ENCODE measurements at regions not wholly inside any gene's neighbourhood (a gene's known extent, or its start where the extent isn't known, plus 50 kb on each side); places are given as distances from the start of the nearest gene placed in this dataset.

GRCh38 chr20:11128220-11128718, 454.5 kb upstream of the JAG1 start:
- no peak for DNase-seq (ENCODE audit: low read depth, low spot score)
- no peak overlapping the region for H3K4me3 ChIP-seq (ENCODE audit: low read depth, low read length)
- in situ Hi-C loops (cut with HindIII; ENCODE audit: low sequenced_read_pairs) = no loop called here
- TF ChIP-seq, protein P1, sequence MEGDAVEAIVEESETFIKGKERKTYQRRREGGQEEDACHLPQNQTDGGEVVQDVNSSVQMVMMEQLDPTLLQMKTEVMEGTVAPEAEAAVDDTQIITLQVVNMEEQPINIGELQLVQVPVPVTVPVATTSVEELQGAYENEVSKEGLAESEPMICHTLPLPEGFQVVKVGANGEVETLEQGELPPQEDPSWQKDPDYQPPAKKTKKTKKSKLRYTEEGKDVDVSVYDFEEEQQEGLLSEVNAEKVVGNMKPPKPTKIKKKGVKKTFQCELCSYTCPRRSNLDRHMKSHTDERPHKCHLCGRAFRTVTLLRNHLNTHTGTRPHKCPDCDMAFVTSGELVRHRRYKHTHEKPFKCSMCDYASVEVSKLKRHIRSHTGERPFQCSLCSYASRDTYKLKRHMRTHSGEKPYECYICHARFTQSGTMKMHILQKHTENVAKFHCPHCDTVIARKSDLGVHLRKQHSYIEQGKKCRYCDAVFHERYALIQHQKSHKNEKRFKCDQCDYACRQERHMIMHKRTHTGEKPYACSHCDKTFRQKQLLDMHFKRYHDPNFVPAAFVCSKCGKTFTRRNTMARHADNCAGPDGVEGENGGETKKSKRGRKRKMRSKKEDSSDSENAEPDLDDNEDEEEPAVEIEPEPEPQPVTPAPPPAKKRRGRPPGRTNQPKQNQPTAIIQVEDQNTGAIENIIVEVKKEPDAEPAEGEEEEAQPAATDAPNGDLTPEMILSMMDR (IDR thresholded peaks at IDR 0.05; ENCODE audit: low read depth, low read length) = no peak

DNA sequence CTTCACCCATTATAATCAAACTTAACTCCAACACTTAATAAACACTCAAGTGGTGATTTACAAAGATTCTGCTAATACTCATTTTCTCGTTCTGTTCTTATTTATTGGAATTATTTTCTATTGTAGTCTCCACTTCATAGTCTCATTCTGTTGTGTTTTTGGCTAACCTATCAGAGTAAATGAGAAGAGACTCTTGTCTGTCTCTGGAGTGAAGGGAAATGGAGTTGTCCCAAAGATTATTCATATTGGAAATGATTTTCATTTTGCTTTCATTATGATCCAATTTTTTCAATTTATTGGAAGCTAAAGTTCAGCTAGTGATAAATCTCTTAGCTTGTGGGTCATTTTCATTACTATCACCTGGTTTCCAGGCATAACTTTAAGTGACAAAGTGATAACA, 454.9 kb upstream of the JAG1 start:
- in situ Hi-C loops (cut with HindIII; ENCODE audit: low sequenced_read_pairs) = no loop called here
- DNase-seq (ENCODE audit: low read depth, low spot score) = no peak
- H3K4me3 ChIP-seq (ENCODE audit: low read depth, low read length) = no peak overlapping the region
- TF ChIP-seq, protein P1 (IDR thresholded peaks at IDR 0.05; ENCODE audit: low read depth, low read length) = no peak

DNA sequence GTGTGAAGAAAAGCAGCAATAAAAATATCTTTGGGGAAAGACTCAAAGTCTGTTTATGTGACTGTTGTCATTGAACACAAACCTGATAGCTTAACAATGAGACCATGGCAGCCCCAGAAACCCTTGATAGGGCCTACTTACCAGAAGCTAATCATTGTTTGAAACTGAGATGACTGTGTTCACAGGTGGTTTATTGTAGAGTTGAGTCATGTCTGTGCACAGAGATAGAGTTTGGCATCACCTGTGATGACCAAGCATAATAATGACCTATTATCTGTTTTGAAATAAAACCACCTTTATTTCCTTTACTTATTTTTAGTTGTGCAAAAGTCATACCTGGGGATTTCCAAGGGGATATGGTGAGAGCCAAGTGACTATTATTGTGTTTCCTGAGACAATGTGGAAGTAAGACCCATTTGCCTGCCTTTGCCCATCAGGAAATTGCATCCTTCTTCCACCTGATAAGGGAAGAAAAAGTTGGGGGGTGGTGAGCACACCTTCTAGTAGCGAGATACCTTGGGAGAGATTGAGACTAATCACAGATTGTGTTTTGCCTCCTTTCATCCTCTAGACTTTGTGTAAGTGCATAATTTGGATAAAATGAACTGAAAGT, 456.9 kb upstream of the JAG1 start:
- TF ChIP-seq, protein P1 (IDR thresholded peaks at IDR 0.05; ENCODE audit: low read depth, low read length) = no peak
- no peak for DNase-seq (ENCODE audit: low read depth, low spot score)
- H3K4me3 ChIP-seq (ENCODE audit: low read depth, low read length) = no peak overlapping the region
- in situ Hi-C loops (cut with HindIII; ENCODE audit: low sequenced_read_pairs) = no loop called here

GRCh38 chr20:11132819-11133415, 459.1 kb upstream of the JAG1 start:
- DNase-seq (ENCODE audit: low read depth, low spot score) = no peak
- TF ChIP-seq, protein P1 (IDR thresholded peaks at IDR 0.05; ENCODE audit: low read depth, low read length) = no peak
- in situ Hi-C loops (cut with HindIII; ENCODE audit: low sequenced_read_pairs) = no loop called here
- H3K4me3 ChIP-seq (ENCODE audit: low read depth, low read length) = no peak overlapping the region

DNA sequence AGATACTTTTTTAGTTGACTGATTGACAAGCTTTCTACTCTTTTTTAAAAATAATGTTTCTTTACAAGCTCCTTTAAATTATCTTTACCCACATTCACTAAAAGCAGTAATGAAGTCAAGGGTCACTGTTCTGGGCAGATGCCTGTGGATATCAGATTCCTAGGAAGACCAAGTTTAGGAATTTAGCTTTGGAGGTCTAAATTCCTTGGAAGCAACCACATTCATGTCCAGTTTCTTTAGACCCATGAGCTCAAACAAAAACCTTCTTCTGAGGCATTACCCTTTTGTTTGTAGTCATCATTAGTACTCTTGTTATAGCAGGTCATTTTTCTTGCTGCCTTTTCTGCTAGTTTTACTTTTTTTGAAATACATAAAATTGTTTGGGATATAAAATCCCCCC, 462.9 kb upstream of the JAG1 start:
- no peak for DNase-seq (ENCODE audit: low read depth, low spot score)
- TF ChIP-seq, protein P1 (IDR thresholded peaks at IDR 0.05; ENCODE audit: low read depth, low read length) = no peak
- in situ Hi-C loops (cut with HindIII; ENCODE audit: low sequenced_read_pairs) = no loop called here
- H3K4me3 ChIP-seq (ENCODE audit: low read depth, low read length) = no peak overlapping the region

DNA sequence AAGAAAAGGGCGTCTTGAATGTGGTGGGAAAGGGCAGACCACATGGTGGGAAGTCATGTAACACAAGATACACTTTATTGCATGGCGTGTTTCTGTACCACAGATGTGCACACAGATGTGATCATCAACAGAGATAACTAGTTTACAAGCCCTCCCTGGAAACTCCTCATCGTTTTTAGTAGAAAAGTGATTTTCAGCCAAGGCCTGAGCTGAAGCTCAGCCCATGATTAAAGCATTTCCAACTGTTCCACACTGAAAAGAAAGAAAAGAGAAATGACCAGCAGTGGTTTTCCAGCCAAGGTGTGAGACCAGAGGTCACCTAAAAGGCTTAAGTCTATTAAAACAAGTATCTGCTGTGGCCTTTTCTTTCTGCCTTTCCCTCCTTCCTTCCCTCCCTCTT, 463.9 kb upstream of the JAG1 start:
- in situ Hi-C loops (cut with HindIII; ENCODE audit: low sequenced_read_pairs) = no loop called here
- TF ChIP-seq, protein P1 (IDR thresholded peaks at IDR 0.05; ENCODE audit: low read depth, low read length) = no peak
- no peak overlapping the region for H3K4me3 ChIP-seq (ENCODE audit: low read depth, low read length)
- no peak for DNase-seq (ENCODE audit: low read depth, low spot score)

Data from astrocyte of the spinal cord (primary cell).